Spleen (tissue), 7 donors: ENCODE measurements at regions not wholly inside any gene's neighbourhood (a gene's known extent, or its start where the extent isn't known, plus 50 kb on each side); places are given as distances from the start of the nearest gene placed in this dataset.

ENCODE experiments used
- CTCF ChIP-seq, 11 experiments: fragments of 200-600 bp in 7 of 11; fragments of 450-650 bp in 4 of 11; sonication (generic) in 4 of 11; IDR thresholded peaks in 8 of 11; conservative IDR thresholded peaks in 3 of 11; 1 replicate in 7 of 11; 2 replicates in 4 of 11; pipeline versions ENCODE4 v1.4.0 to v1.8.0; 2016 to 2021; ENCODE audit warnings: antibody characterized with exemption in 11 of 11, inconsistent platforms in 4 of 11, mild to moderate bottlenecking in 1 of 11
- POLR2A ChIP-seq, 3 donors: fragments of 450-650 bp; IDR thresholded peaks; one replicate each; pipeline ENCODE4 v1.5.1; 2017; ENCODE audit warnings: antibody characterized with exemption in 3 of 3, mild to moderate bottlenecking in 1 of 3
- donor health status: DM: no; HTN: no; CAD: no; lungs with moderate emphysema.
- donor health status: DM: no; HTN: no; CAD: no.
- donor health status: DM: no; HTN: no; CAD: no.

GRCh38 chr7:77467408-77467807 lies 51.3 kb upstream of the GSAP start:
- TF ChIP-seq CTCF (IDR thresholded peaks at IDR 0.05 in 8 of 11, conservative IDR thresholded peaks at IDR 0.05 in 3 of 11), result no peak
- no peak for TF ChIP-seq POLR2A (IDR thresholded peaks at IDR 0.05)
